Transverse colon (tissue), 4 donors: ENCODE measurements at regions not wholly inside any gene's neighbourhood (a gene's known extent, or its start where the extent isn't known, plus 50 kb on each side); places are given as distances from the start of the nearest gene placed in this dataset.

Experiments
- DNase-seq: peaks from one replicate; pipeline ENCODE4 v3.0.0-alpha.2; 2019
- H3K27ac ChIP-seq, 4 donors: fragments of 200-600 bp; sonication (generic); 2 replicates each; pipeline ENCODE4 v1.5.1; 2016 to 2018; ENCODE audit warnings: inconsistent platforms in 4 of 4
- H3K27me3 ChIP-seq: fragments of 200-600 bp; sonication (generic); 2 replicates; pipeline ENCODE4 v1.5.1; 2017; ENCODE audit warnings: inconsistent platforms
- H3K36me3 ChIP-seq, 4 donors: fragments of 200-600 bp; sonication (generic); 2 replicates each; pipeline ENCODE4 v1.5.1; 2017 to 2019; ENCODE audit warnings: inconsistent platforms in 4 of 4
- H3K4me1 ChIP-seq, 4 donors: fragments of 200-600 bp; sonication (generic); 2 replicates each; pipeline ENCODE4 v1.5.1; 2017 to 2020; ENCODE audit warnings: inconsistent platforms in 4 of 4
- H3K4me3 ChIP-seq, 4 donors: fragments of 200-600 bp; sonication (generic); 1 replicate in 1 of 4; 2 replicates in 3 of 4; pipeline versions ENCODE4 v1.5.1 to v1.6.1; 2017 to 2019; ENCODE audit warnings: inconsistent platforms in 4 of 4
- H3K9me3 ChIP-seq, 2 donors: fragments of 200-600 bp; sonication (generic); 2 replicates each; pipeline ENCODE4 v1.5.1; 2017 to 2019; ENCODE audit warnings: inconsistent platforms in 2 of 2
- CTCF ChIP-seq, 5 experiments: fragments of 200-600 bp in 3 of 5; fragments of 450-650 bp in 2 of 5; sonication (generic) in 3 of 5; IDR thresholded peaks; 1 replicate in 2 of 5; 2 replicates in 3 of 5; pipeline ENCODE4 v1.5.1; 2016 to 2017; ENCODE audit warnings: antibody characterized with exemption in 5 of 5, inconsistent platforms in 3 of 5, mild to moderate bottlenecking in 2 of 5, moderate library complexity in 1 of 5
- EP300 ChIP-seq: sonication (generic); formaldehyde crosslinking; IDR thresholded peaks from one replicate; pipeline ENCODE4 v1.6.1; 2017; ENCODE audit warnings: antibody characterized with exemption, low read depth
- POLR2A ChIP-seq: fragments of 450-650 bp; IDR thresholded peaks from one replicate; pipeline ENCODE4 v1.6.1; 2016; ENCODE audit warnings: antibody characterized with exemption, mild to moderate bottlenecking, moderate library complexity
- POLR2AphosphoS5 ChIP-seq, 3 donors: sonication (generic); formaldehyde crosslinking; IDR thresholded peaks; one replicate each; pipeline ENCODE4 v1.6.1; 2016; ENCODE audit warnings: antibody characterized with exemption in 3 of 3
- WGBS, 2 donors: methylation state at CpG; one replicate each; pipeline ENCODE4 v1.1.5; 2018; ENCODE audit warnings: low coverage in 1 of 2; 5-methylcytosine and 5-hydroxymethylcytosine counted together
- in situ Hi-C, 4 donors: fragments of 200-750 bp; cut with MboI; loops; one replicate each; pipeline versions ENCODE4 v1.15.0 to v1.15.1; 2017; ENCODE audit warnings: low sequenced_read_pairs in 3 of 4, low pct_ligation_motif_present in 1 of 4, low pct_unique_long_range_greater_than_20kb in 1 of 4
- intact Hi-C: fragments of 100-400 bp; cut with DNase I; formaldehyde crosslinking; loops from one replicate; pipeline ENCODE4 v1.15.1; 2023; ENCODE audit warnings: low total_unique reads

- Histone ChIP-seq H3K4me1 (peaks cover 0 to 12% (median 4%) of the 10 kb centered on the region in 4 donors), H3K4me3 (no peak overlapping the region), H3K27me3 (no peaks in the 10 kb centered on the region), H3K36me3 (no peaks in the 10 kb centered on the region), H3K9me3 (no peaks in the 10 kb centered on the region), H3K27ac (no peak overlapping the region)
- WGBS, 2 donors: 31 to 46% methylated on average over 5 of the region's 5 CpGs
- TF ChIP-seq EP300 (no peak), POLR2AphosphoS5 (IDR thresholded peaks at IDR 0.05) (no peak), CTCF (IDR thresholded peaks at IDR 0.05) (no peak), POLR2A (no peak)
- DNase-seq: no peak
- in situ Hi-C loops: loop anchor here in 3 of 4 donors (10.0 to 25.0 kb wide), 4 partner anchors 76 to 544 kb away; no protein-coding TSS in a partner anchor
- intact Hi-C loops: loop anchor here (10.0 kb wide), 1 partner anchor 56 kb away; no protein-coding TSS in a partner anchor
Observed at GRCh38 chr7:106731187-106731586, 70.2 kb upstream of the CCDC71L start.

GRCh38 chr7:106731646-106732444 lies 70.9 kb upstream of the CCDC71L start:
- intact Hi-C loops: loop anchor here (10.0 kb wide), 1 partner anchor 57 kb away; no protein-coding TSS in a partner anchor
- Histone ChIP-seq H3K27me3 (no peaks in the 10 kb centered on the region), H3K4me3 (no peak overlapping the region), H3K9me3 (no peaks in the 10 kb centered on the region), H3K4me1 (peaks cover 0 to 12% (median 5%) of the 10 kb centered on the region in 4 donors), H3K27ac (no peak overlapping the region), H3K36me3 (no peaks in the 10 kb centered on the region)
- no peak for TF ChIP-seq EP300
- TF ChIP-seq POLR2AphosphoS5 (IDR thresholded peaks at IDR 0.05): no peak
- no peak for TF ChIP-seq POLR2A
- no peak for TF ChIP-seq CTCF (IDR thresholded peaks at IDR 0.05)
- no peak for DNase-seq
- 45 to 55% methylated on average over 7 of the region's 7 CpGs for whole genome bisulfite sequencing, 2 donors
- in situ Hi-C loops: loop anchor here in 3 of 4 donors (10.0 to 25.0 kb wide), 4 partner anchors 77 to 545 kb away; no protein-coding TSS in a partner anchor

- no peak overlapping the region for H3K27ac ChIP-seq
- in situ Hi-C loops (loop anchor here (5.0 to 25.0 kb wide), 6 partner anchors 78 to 548 kb away; no protein-coding TSS in a partner anchor), intact Hi-C loops (loop anchor here (10.0 kb wide), 1 partner anchor 61 kb away; no protein-coding TSS in a partner anchor)
- DNase-seq: no peak
- peaks cover 0 to 12% (median 6%) of the 10 kb centered on the region in 4 donors for H3K4me1 ChIP-seq
- TF ChIP-seq CTCF (IDR thresholded peaks at IDR 0.05) (no peak), EP300 (no peak), POLR2AphosphoS5 (IDR thresholded peaks at IDR 0.05) (no peak), POLR2A (no peak)
- H3K36me3 ChIP-seq: no peaks in the 10 kb centered on the region
- 67 to 78% methylated on average over 1 of the region's 1 CpG for WGBS, 2 donors
- no peaks in the 10 kb centered on the region for H3K27me3 ChIP-seq
- H3K9me3 ChIP-seq: no peaks in the 10 kb centered on the region
- H3K4me3 ChIP-seq: no peak overlapping the region
Observed at GRCh38 chr7:106735637-106736036, 74.7 kb upstream of the CCDC71L start.

- Histone ChIP-seq H3K36me3 (no peaks in the 10 kb centered on the region), H3K27me3 (no peaks in the 10 kb centered on the region), H3K4me3 (no peak overlapping the region), H3K4me1 (peaks cover 0 to 8% (median 5%) of the 10 kb centered on the region in 4 donors), H3K27ac (no peak overlapping the region), H3K9me3 (no peaks in the 10 kb centered on the region)
- no peak for DNase-seq
- TF ChIP-seq EP300 (no peak), CTCF (IDR thresholded peaks at IDR 0.05) (no peak), POLR2A (no peak), POLR2AphosphoS5 (IDR thresholded peaks at IDR 0.05) (no peak)
- intact Hi-C loops: loop anchor here (10.0 kb wide), 1 partner anchor 61 kb away; no protein-coding TSS in a partner anchor
- 88 to 89% methylated on average over 3 of the region's 3 CpGs for WGBS, 2 donors
- in situ Hi-C loops: loop anchor here (5.0 to 25.0 kb wide), 6 partner anchors 79 to 549 kb away; no protein-coding TSS in a partner anchor
Observed at GRCh38 chr7:106736123-106736507, 75.2 kb upstream of the CCDC71L start.
